HG02884 (cell line): ENCODE measurements at regions not wholly inside any gene's neighbourhood (a gene's known extent, or its start where the extent isn't known, plus 50 kb on each side); places are given as distances from the start of the nearest gene placed in this dataset.
"Not testable (repeated sequence)": the region's sequence is repeated elsewhere in the genome, so short reads cannot be mapped to it uniquely, and the experiment has no call there.

Experiments used
- ATAC-seq: cut with Tn5 transposase; IDR thresholded peaks from one replicate; pipeline ENCODE4 v1.9.1; 2021; ENCODE audit warnings: mild to moderate bottlenecking, moderate library complexity; ENCODE audit not compliant: unreplicated experiment

- ATAC-seq: no peak
Measured at GRCh38 chr13:61672756-61673155, 257.1 kb upstream of the PCDH20 start.

- no peak for ATAC-seq
Measured at GRCh38 chr13:61670384-61671161, 254.9 kb upstream of the PCDH20 start.

GRCh38 chr13:61664801-61665705, 249.4 kb upstream of the PCDH20 start:
- no peak for ATAC-seq

GRCh38 chr13:61654481-61654880, 238.8 kb upstream of the PCDH20 start:
- ATAC-seq: no peak

- ATAC-seq: no peak
Measured at GRCh38 chr13:61648547-61648946, 232.9 kb upstream of the PCDH20 start.

- no peak for ATAC-seq
Measured at GRCh38 chr13:61612192-61612591, 196.5 kb upstream of the PCDH20 start.

GRCh38 chr13:61608138-61608537, 192.5 kb upstream of the PCDH20 start:
- no peak for ATAC-seq

GRCh38 chr13:61600360-61601033, 184.8 kb upstream of the PCDH20 start:
- no peak for ATAC-seq

GRCh38 chr13:61592489-61592888, 176.8 kb upstream of the PCDH20 start:
- ATAC-seq: no peak

- ATAC-seq: no peak
Measured at GRCh38 chr13:61575973-61576372, 160.3 kb upstream of the PCDH20 start.

- ATAC-seq: no peak
Measured at GRCh38 chr13:61563645-61564044, 148.0 kb upstream of the PCDH20 start.

GRCh38 chr13:61546911-61547310, 131.3 kb upstream of the PCDH20 start:
- no peak for ATAC-seq

- no peak for ATAC-seq
Measured at GRCh38 chr13:61546413-61546812, 130.8 kb upstream of the PCDH20 start.

GRCh38 chr13:61536433-61536832, 120.8 kb upstream of the PCDH20 start:
- ATAC-seq: no peak

GRCh38 chr13:61531383-61532065, 115.9 kb upstream of the PCDH20 start:
- no peak for ATAC-seq

GRCh38 chr13:61519214-61519613, 103.6 kb upstream of the PCDH20 start:
- not testable (repeated sequence) for ATAC-seq

GRCh38 chr13:61508936-61509335, 93.3 kb upstream of the PCDH20 start:
- ATAC-seq: no peak

GRCh38 chr13:61500176-61500575, 84.5 kb upstream of the PCDH20 start:
- no peak for ATAC-seq

- ATAC-seq: no peak
Measured at GRCh38 chr13:61495648-61496047, 80.0 kb upstream of the PCDH20 start.

GRCh38 chr13:61493556-61493955, 77.9 kb upstream of the PCDH20 start:
- not testable (repeated sequence) for ATAC-seq

GRCh38 chr13:61486496-61486895, 70.8 kb upstream of the PCDH20 start:
- ATAC-seq: no peak
